ENCODE measurements at regions not wholly inside any gene's neighbourhood (a gene's known extent, or its start where the extent isn't known, plus 50 kb on each side); places are given as distances from the start of the nearest gene placed in this dataset.

DNA sequence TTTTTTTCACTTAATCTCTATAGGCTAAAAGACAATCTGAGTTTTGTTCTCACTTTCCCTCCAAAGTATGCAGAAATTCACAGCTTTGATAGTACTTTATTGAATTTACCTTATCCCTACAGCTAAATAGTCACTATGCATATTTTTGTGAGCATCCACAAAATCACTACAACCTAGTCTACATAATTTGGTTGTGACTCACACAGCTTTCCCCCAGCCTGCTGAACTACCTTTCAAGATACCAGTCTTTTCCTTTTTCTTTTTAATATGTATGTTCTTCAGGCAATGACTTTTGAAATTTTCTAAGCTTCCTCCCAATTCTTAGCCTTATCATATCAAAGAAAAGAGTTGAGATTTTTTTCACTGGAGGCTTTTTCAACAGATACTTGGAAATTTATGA, 347.3 kb upstream of the CDH6 start:
- DNase-seq (ENCODE audit: low spot score) (no peak), ATAC-seq (no peak)
- H3F3A ChIP-seq (replicated peaks; ENCODE audit: low read depth), result no peaks in the 10 kb centered on the region
- H3K27ac ChIP-seq (ENCODE audit: low read depth), result no peak overlapping the region
- H3K9me2 ChIP-seq (ENCODE audit: insufficient read depth), result no peaks in the 10 kb centered on the region
- Mint-ChIP-seq H3K27me3 (ENCODE audit: insufficient read depth, low read depth, poor library complexity) (peaks cover 2% of the 10 kb centered on the region), H3K4me1 (peaks cover 13% of the 10 kb centered on the region; the same call in 2 of the 3 replicates), H3K36me3 (ENCODE audit: low read depth) (no peaks in the 10 kb centered on the region), H3K9me3 (no peaks in the 10 kb centered on the region), H3K4me3 (no peak overlapping the region), H3K27ac (no peak overlapping the region)
- H3K4me3 ChIP-seq, result no peak overlapping the region
- H3K4me1 ChIP-seq (ENCODE audit: insufficient read depth), result no peaks in the 10 kb centered on the region
- H3K27me3 ChIP-seq (ENCODE audit: insufficient read depth), result no peaks in the 10 kb centered on the region
- TF ChIP-seq CREB1 (CRISPR knock-in tag; IDR thresholded peaks at IDR 0.05; ENCODE audit: low read depth), result no peak
- no peak for TF ChIP-seq STAT1 (IDR thresholded peaks at IDR 0.05; ENCODE audit: unreplicated experiment)
- TF ChIP-seq, protein P1, sequence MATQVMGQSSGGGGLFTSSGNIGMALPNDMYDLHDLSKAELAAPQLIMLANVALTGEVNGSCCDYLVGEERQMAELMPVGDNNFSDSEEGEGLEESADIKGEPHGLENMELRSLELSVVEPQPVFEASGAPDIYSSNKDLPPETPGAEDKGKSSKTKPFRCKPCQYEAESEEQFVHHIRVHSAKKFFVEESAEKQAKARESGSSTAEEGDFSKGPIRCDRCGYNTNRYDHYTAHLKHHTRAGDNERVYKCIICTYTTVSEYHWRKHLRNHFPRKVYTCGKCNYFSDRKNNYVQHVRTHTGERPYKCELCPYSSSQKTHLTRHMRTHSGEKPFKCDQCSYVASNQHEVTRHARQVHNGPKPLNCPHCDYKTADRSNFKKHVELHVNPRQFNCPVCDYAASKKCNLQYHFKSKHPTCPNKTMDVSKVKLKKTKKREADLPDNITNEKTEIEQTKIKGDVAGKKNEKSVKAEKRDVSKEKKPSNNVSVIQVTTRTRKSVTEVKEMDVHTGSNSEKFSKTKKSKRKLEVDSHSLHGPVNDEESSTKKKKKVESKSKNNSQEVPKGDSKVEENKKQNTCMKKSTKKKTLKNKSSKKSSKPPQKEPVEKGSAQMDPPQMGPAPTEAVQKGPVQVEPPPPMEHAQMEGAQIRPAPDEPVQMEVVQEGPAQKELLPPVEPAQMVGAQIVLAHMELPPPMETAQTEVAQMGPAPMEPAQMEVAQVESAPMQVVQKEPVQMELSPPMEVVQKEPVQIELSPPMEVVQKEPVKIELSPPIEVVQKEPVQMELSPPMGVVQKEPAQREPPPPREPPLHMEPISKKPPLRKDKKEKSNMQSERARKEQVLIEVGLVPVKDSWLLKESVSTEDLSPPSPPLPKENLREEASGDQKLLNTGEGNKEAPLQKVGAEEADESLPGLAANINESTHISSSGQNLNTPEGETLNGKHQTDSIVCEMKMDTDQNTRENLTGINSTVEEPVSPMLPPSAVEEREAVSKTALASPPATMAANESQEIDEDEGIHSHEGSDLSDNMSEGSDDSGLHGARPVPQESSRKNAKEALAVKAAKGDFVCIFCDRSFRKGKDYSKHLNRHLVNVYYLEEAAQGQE (IDR thresholded peaks at IDR 0.05; ENCODE audit: unreplicated experiment), result no peak
- TF ChIP-seq POLR2AphosphoS5 (IDR thresholded peaks at IDR 0.05; ENCODE audit: low read depth), result no peak
- no peaks in the 10 kb centered on the region for H3K36me3 ChIP-seq (ENCODE audit: insufficient read depth)
- H3K79me2 ChIP-seq (replicated peaks; ENCODE audit: insufficient read depth), result no peaks in the 10 kb centered on the region
- no peak overlapping the region for H2AFZ ChIP-seq
- no peaks in the 10 kb centered on the region for H4K20me1 ChIP-seq (replicated peaks; ENCODE audit: insufficient read depth)
- no peak overlapping the region for H3K4me2 ChIP-seq

DNA sequence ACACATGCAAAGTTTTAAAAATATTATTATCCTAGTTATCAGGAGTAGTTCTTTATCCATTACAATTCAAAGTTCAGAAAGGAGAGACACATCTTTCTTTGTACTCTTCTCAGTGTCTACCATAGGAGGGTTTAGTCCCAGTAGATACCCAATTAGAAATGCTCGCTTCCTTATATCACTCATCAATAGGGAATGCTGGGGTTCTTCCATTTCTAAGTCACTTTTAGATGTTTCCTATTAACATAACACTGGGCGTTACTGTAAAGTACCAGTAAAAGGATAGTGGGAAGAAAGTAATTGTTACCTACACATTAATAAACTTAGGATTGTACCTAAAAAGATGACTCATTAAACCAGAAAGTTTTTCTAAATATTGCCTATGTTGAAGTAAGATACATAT, 348.3 kb upstream of the CDH6 start:
- no peaks in the 10 kb centered on the region for H3F3A ChIP-seq (replicated peaks; ENCODE audit: low read depth)
- H3K9me2 ChIP-seq (ENCODE audit: insufficient read depth), result no peaks in the 10 kb centered on the region
- H3K27ac ChIP-seq (ENCODE audit: low read depth), result no peak overlapping the region
- Mint-ChIP-seq H3K9me3 (no peaks in the 10 kb centered on the region), H3K27me3 (ENCODE audit: insufficient read depth, low read depth, poor library complexity) (peaks cover 2% of the 10 kb centered on the region), H3K36me3 (ENCODE audit: low read depth) (no peaks in the 10 kb centered on the region), H3K4me3 (no peak overlapping the region), H3K27ac (no peak overlapping the region), H3K4me1 (peaks cover 13% of the 10 kb centered on the region; the same call in 2 of the 3 replicates)
- no peak overlapping the region for H3K4me3 ChIP-seq
- ATAC-seq (peak; percentile 45), DNase-seq (ENCODE audit: low spot score) (peak; percentile 14)
- no peaks in the 10 kb centered on the region for H3K27me3 ChIP-seq (ENCODE audit: insufficient read depth)
- no peaks in the 10 kb centered on the region for H3K4me1 ChIP-seq (ENCODE audit: insufficient read depth)
- H4K20me1 ChIP-seq (replicated peaks; ENCODE audit: insufficient read depth), result no peaks in the 10 kb centered on the region
- H3K79me2 ChIP-seq (replicated peaks; ENCODE audit: insufficient read depth), result no peaks in the 10 kb centered on the region
- H3K36me3 ChIP-seq (ENCODE audit: insufficient read depth), result no peaks in the 10 kb centered on the region
- no peak overlapping the region for H2AFZ ChIP-seq
- TF ChIP-seq CREB1 (CRISPR knock-in tag; IDR thresholded peaks at IDR 0.05; ENCODE audit: low read depth), result no peak
- TF ChIP-seq EZH2phosphoT487 (IDR thresholded peaks at IDR 0.05; ENCODE audit: unreplicated experiment), result no peak
- TF ChIP-seq NANOG (IDR thresholded peaks at IDR 0.05; ENCODE audit: borderline replicate concordance), result no peak
- no peak for TF ChIP-seq JUNB (IDR thresholded peaks at IDR 0.05; ENCODE audit: unreplicated experiment)
- TF ChIP-seq ZNF114 (CRISPR knock-in tag; IDR thresholded peaks at IDR 0.05), result no peak
- no peak for TF ChIP-seq EZH2 (IDR thresholded peaks at IDR 0.05; ENCODE audit: low read depth, unreplicated experiment)
- TF ChIP-seq, protein P2, sequence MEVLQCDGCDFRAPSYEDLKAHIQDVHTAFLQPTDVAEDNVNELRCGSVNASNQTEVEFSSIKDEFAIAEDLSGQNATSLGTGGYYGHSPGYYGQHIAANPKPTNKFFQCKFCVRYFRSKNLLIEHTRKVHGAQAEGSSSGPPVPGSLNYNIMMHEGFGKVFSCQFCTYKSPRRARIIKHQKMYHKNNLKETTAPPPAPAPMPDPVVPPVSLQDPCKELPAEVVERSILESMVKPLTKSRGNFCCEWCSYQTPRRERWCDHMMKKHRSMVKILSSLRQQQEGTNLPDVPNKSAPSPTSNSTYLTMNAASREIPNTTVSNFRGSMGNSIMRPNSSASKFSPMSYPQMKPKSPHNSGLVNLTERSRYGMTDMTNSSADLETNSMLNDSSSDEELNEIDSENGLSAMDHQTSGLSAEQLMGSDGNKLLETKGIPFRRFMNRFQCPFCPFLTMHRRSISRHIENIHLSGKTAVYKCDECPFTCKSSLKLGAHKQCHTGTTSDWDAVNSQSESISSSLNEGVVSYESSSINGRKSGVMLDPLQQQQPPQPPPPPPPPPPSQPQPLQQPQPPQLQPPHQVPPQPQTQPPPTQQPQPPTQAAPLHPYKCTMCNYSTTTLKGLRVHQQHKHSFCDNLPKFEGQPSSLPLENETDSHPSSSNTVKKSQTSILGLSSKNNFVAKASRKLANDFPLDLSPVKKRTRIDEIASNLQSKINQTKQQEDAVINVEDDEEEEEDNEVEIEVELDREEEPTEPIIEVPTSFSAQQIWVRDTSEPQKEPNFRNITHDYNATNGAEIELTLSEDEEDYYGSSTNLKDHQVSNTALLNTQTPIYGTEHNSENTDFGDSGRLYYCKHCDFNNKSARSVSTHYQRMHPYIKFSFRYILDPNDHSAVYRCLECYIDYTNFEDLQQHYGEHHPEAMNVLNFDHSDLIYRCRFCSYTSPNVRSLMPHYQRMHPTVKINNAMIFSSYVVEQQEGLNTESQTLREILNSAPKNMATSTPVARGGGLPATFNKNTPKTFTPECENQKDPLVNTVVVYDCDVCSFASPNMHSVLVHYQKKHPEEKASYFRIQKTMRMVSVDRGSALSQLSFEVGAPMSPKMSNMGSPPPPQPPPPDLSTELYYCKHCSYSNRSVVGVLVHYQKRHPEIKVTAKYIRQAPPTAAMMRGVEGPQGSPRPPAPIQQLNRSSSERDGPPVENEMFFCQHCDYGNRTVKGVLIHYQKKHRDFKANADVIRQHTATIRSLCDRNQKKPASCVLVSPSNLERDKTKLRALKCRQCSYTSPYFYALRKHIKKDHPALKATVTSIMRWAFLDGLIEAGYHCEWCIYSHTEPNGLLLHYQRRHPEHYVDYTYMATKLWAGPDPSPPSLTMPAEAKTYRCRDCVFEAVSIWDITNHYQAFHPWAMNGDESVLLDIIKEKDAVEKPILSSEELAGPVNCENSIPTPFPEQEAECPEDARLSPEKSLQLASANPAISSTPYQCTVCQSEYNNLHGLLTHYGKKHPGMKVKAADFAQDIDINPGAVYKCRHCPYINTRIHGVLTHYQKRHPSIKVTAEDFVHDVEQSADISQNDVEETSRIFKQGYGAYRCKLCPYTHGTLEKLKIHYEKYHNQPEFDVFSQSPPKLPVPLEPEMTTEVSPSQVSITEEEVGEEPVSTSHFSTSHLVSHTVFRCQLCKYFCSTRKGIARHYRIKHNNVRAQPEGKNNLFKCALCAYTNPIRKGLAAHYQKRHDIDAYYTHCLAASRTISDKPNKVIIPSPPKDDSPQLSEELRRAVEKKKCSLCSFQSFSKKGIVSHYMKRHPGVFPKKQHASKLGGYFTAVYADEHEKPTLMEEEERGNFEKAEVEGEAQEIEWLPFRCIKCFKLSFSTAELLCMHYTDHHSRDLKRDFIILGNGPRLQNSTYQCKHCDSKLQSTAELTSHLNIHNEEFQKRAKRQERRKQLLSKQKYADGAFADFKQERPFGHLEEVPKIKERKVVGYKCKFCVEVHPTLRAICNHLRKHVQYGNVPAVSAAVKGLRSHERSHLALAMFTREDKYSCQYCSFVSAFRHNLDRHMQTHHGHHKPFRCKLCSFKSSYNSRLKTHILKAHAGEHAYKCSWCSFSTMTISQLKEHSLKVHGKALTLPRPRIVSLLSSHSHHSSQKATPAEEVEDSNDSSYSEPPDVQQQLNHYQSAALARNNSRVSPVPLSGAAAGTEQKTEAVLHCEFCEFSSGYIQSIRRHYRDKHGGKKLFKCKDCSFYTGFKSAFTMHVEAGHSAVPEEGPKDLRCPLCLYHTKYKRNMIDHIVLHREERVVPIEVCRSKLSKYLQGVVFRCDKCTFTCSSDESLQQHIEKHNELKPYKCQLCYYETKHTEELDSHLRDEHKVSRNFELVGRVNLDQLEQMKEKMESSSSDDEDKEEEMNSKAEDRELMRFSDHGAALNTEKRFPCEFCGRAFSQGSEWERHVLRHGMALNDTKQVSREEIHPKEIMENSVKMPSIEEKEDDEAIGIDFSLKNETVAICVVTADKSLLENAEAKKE (CRISPR knock-in tag; IDR thresholded peaks at IDR 0.05), result no peak
- TF ChIP-seq STAT1 (IDR thresholded peaks at IDR 0.05; ENCODE audit: unreplicated experiment), result no peak
- no peak overlapping the region for H3K4me2 ChIP-seq

Measured in GM23338 (cell line).